ENCODE measurements at regions not wholly inside any gene's neighbourhood (a gene's known extent, or its start where the extent isn't known, plus 50 kb on each side); places are given as distances from the start of the nearest gene placed in this dataset.

DNA sequence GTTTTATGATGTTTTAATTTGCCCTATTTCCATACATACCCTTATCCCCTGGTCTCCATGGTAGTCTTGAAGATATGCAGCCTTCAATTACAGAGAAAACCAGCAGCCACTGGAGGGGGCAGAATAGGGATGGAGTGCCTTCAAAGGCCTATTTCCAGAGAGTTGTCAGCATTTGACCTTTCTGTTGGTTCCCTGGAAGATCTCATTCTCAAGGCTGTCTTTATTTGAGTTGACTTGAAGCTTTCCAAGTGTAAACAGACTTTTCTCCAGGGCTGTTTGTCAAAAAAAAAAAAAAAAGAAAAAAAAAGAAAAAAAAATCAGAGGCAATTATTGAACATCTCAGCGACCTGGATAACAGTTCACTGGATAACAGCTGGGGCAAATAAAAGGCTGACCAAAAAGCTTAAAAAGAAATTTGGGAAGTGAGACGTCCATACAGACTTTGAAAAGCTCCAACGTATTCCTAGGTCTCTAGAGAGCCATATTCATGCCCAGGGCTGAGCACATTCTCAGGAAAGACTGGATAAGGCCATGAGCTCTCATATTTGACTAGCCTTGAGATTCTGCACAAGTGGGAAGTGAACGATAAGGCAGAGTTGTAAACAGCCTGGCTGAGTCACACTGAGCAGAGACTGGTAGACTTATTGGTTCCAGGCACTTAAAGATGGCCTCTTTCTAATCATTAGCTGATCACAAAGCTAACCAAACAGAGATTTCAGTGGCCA lies 126.6 kb downstream of the VAPA start:
- TF ChIP-seq, protein P1, sequence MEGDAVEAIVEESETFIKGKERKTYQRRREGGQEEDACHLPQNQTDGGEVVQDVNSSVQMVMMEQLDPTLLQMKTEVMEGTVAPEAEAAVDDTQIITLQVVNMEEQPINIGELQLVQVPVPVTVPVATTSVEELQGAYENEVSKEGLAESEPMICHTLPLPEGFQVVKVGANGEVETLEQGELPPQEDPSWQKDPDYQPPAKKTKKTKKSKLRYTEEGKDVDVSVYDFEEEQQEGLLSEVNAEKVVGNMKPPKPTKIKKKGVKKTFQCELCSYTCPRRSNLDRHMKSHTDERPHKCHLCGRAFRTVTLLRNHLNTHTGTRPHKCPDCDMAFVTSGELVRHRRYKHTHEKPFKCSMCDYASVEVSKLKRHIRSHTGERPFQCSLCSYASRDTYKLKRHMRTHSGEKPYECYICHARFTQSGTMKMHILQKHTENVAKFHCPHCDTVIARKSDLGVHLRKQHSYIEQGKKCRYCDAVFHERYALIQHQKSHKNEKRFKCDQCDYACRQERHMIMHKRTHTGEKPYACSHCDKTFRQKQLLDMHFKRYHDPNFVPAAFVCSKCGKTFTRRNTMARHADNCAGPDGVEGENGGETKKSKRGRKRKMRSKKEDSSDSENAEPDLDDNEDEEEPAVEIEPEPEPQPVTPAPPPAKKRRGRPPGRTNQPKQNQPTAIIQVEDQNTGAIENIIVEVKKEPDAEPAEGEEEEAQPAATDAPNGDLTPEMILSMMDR (conservative IDR thresholded peaks at IDR 0.05; ENCODE audit: low read depth, low read length): no peak
- no peak overlapping the region for H3K4me3 ChIP-seq (ENCODE audit: low read length)
- no peak for DNase-seq (ENCODE audit: low read depth)

DNA sequence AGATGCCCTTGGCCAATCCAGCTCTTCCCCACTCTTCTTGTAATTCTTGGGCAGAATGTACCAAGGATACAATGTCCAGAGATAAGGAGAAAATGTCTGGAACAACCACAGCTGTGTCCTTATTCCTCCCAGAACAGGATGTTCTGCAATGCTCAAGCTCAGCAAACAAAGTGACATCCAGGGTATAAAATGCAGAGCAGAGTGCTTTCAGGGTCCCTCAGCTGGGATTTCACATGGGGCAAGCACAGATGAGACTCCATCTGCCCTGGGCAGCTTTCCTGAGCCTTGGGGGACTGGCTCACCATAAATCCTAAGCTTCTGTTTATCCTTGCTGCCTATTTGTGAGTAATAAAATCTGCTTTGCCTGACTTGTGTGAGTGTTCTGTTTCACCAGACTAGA lies 127.4 kb downstream of the VAPA start:
- TF ChIP-seq, protein P1 (conservative IDR thresholded peaks at IDR 0.05; ENCODE audit: low read depth, low read length): no peak
- no peak overlapping the region for H3K4me3 ChIP-seq (ENCODE audit: low read length)
- no peak for DNase-seq (ENCODE audit: low read depth)

DNA sequence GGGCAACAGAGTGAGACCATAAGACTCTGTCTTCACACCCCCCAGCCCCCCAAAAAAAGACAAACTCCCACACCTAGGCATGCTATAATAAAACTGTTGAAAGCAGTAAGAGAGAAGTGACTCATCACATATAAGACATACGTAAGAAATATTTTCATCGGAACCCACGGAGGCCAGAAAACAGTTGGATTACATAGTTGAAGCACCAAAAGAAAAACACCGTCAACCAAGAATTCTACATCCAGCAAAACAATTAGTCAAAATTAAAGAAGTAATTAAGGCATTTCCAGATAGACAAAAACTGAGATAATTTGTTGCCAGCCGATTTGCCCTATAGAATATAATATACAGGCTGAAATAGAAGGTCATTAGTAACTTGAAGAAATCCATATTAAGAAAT lies 128.7 kb downstream of the VAPA start:
- no peak for DNase-seq (ENCODE audit: low read depth)
- TF ChIP-seq, protein P1 (conservative IDR thresholded peaks at IDR 0.05; ENCODE audit: low read depth, low read length): no peak
- H3K4me3 ChIP-seq (ENCODE audit: low read length): no peak overlapping the region

DNA sequence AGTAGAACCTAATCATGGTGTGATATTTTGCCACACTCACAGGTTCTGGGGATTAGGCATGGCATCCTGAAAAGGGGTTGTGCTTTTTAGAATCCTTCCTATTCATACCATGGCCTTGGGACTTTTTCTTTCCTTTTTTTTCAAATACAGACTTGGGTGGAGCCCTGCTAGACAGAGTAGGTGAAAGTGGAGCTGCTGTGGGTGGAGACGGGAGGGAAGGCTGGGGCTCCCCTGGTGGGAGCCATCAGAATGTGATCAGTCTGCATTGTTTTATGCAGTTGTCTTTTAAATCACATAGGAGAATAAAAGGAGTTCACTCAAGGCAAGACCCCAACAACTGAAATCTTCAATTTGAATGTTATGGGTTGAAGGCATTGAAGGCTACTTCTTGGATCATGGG lies 130.2 kb downstream of the VAPA start:
- DNase-seq (ENCODE audit: low read depth): no peak
- TF ChIP-seq, protein P1 (conservative IDR thresholded peaks at IDR 0.05; ENCODE audit: low read depth, low read length): no peak

DNA sequence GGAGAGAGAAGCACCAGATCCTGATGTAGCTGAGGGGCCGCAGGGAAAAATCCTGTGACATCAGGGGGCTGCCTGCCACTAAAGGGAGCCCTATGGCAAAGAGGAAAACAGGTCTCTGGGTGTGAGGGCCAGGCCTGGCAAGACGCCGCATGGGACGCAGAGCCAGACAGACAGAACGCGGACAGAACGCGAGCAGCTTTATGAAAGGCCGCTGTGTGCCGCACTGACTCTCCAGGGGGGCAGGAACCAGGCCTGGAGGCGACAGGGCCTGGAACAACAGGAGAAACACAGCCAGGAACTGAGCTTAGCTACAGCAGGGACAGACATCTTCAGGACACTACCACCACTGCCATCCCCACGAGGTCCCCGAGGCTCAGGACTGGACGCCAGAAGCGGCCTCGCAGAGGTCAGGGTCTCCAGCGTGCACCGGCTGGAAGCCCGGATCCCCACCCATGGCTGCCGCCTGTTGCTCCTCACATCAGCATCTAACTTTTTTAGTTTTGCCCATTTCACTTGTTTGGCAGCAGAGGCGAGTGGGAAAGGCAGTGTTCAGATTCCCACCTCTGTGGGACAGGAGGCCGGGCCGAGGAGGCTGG lies 131.6 kb downstream of the VAPA start:
- no peak overlapping the region for H3K4me3 ChIP-seq (ENCODE audit: low read length)
- no peak for DNase-seq (ENCODE audit: low read depth)
- TF ChIP-seq, protein P1 (conservative IDR thresholded peaks at IDR 0.05; ENCODE audit: low read depth, low read length): no peak

More for the DNA sequence above, 130.2 kb downstream of the VAPA start:
- H3K4me3 ChIP-seq (ENCODE audit: low read length): no peak overlapping the region

DNA sequence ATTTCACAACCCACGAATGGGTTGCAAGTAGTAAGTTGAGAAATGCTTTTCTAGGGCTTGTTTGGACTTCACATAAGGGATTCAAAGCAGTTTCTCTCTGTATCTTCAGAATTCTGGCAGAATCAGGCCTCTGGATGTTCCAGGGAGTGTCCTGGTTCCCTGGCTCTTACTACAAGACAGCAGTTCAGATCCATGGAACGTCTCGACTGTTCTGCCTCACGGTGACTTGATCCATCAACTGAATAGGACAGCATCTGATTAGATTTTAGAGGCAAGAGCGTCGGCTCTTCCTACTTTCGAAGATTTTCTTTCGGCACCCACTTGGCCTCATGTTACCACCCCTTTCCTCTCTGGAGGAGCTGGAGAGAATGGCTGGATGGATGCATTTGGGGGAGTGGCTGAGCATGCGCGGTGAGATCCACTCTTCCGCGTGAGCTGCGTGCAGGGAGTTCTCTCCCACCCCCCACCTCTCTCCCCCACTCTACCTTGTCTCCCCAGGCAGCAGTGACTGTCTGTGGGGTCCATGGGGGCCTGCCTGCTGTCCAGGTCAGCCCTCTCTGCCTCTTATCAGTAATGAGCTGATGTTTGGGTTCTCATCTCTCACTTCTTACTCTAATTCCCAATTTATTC lies 132.5 kb downstream of the VAPA start:
- TF ChIP-seq, protein P1 (conservative IDR thresholded peaks at IDR 0.05; ENCODE audit: low read depth, low read length): no peak
- no peak overlapping the region for H3K4me3 ChIP-seq (ENCODE audit: low read length)
- DNase-seq (ENCODE audit: low read depth): no peak
